ENCODE measurements at regions not wholly inside any gene's neighbourhood (a gene's known extent, or its start where the extent isn't known, plus 50 kb on each side); places are given as distances from the start of the nearest gene placed in this dataset.

GRCh38 chr5:143913008-143913752 lies 101.2 kb downstream of the HMHB1 start:
- H3K4me1 Mint-ChIP-seq (ENCODE audit: low read depth, unreplicated experiment): peaks cover 4% of the 10 kb centered on the region
- DNase-seq (ENCODE audit: low read depth) (peak; percentile 87), FAIRE-seq (peak; percentile 100)
- Histone ChIP-seq H3K9me3 (ENCODE audit: insufficient read depth, low read depth, low read length) (no peaks in the 10 kb centered on the region), H3K4me1 (ENCODE audit: insufficient read depth, low read length) (no peaks in the 10 kb centered on the region), H3K36me3 (ENCODE audit: insufficient read depth, low read length) (no peaks in the 10 kb centered on the region), H3K4me3 (ENCODE audit: insufficient read depth, low read depth, low read length) (no peak overlapping the region), H3K9ac (ENCODE audit: low read length) (no peak overlapping the region), H3K79me2 (ENCODE audit: insufficient read depth, low read length) (no peaks in the 10 kb centered on the region), H3K4me2 (ENCODE audit: low read length) (peak overlapping the region; percentile 37), H3K27me3 (ENCODE audit: insufficient read depth, low read length) (no peaks in the 10 kb centered on the region), H4K20me1 (ENCODE audit: insufficient read depth, low read length) (no peaks in the 10 kb centered on the region), H3K27ac (ENCODE audit: low read depth, low read length) (peak overlapping the region; percentile 47), H2AFZ (ENCODE audit: low read depth, low read length) (no peak overlapping the region)
- no peaks in the 10 kb centered on the region for H3K36me3 Mint-ChIP-seq (ENCODE audit: low read depth, unreplicated experiment)
- no peak overlapping the region for H3K4me3 Mint-ChIP-seq (ENCODE audit: unreplicated experiment)
- no peak for TF ChIP-seq CTCF (IDR thresholded peaks at IDR 0.05; ENCODE audit: insufficient read depth, low read depth, low read length)
- no peaks in the 10 kb centered on the region for H3K27me3 Mint-ChIP-seq (ENCODE audit: low read depth, unreplicated experiment)
- peak overlapping the region; percentile 37 for H3K27ac Mint-ChIP-seq (ENCODE audit: unreplicated experiment)
- peaks cover 2% of the 10 kb centered on the region for H3K9me3 Mint-ChIP-seq (ENCODE audit: unreplicated experiment)

- Histone ChIP-seq H2AFZ (ENCODE audit: low read depth, low read length) (no peak overlapping the region), H3K27me3 (ENCODE audit: insufficient read depth, low read length) (no peaks in the 10 kb centered on the region), H3K36me3 (ENCODE audit: insufficient read depth, low read length) (no peaks in the 10 kb centered on the region), H3K4me2 (ENCODE audit: low read length) (no peak overlapping the region), H3K27ac (ENCODE audit: low read depth, low read length) (no peak overlapping the region), H3K79me2 (ENCODE audit: insufficient read depth, low read length) (no peaks in the 10 kb centered on the region), H3K4me1 (ENCODE audit: insufficient read depth, low read length) (no peaks in the 10 kb centered on the region), H3K9me3 (ENCODE audit: insufficient read depth, low read depth, low read length) (no peaks in the 10 kb centered on the region), H3K9ac (ENCODE audit: low read length) (no peak overlapping the region), H3K4me3 (ENCODE audit: insufficient read depth, low read depth, low read length) (no peak overlapping the region), H4K20me1 (ENCODE audit: insufficient read depth, low read length) (no peaks in the 10 kb centered on the region)
- FAIRE-seq: peak; percentile 29
- Mint-ChIP-seq H3K9me3 (ENCODE audit: unreplicated experiment) (peaks cover 2% of the 10 kb centered on the region), H3K4me3 (ENCODE audit: unreplicated experiment) (no peak overlapping the region), H3K27ac (ENCODE audit: unreplicated experiment) (no peak overlapping the region), H3K36me3 (ENCODE audit: low read depth, unreplicated experiment) (no peaks in the 10 kb centered on the region), H3K4me1 (ENCODE audit: low read depth, unreplicated experiment) (peaks cover 4% of the 10 kb centered on the region), H3K27me3 (ENCODE audit: low read depth, unreplicated experiment) (no peaks in the 10 kb centered on the region)
- TF ChIP-seq EZH2 (IDR thresholded peaks at IDR 0.05; ENCODE audit: insufficient read depth, low read length) (no peak), CTCF (IDR thresholded peaks at IDR 0.05; ENCODE audit: insufficient read depth, low read depth, low read length) (no peak)
- no peak for DNase-seq (ENCODE audit: low read depth)
Observed at GRCh38 chr5:143914756-143915155, 102.8 kb downstream of the HMHB1 start.

DNA sequence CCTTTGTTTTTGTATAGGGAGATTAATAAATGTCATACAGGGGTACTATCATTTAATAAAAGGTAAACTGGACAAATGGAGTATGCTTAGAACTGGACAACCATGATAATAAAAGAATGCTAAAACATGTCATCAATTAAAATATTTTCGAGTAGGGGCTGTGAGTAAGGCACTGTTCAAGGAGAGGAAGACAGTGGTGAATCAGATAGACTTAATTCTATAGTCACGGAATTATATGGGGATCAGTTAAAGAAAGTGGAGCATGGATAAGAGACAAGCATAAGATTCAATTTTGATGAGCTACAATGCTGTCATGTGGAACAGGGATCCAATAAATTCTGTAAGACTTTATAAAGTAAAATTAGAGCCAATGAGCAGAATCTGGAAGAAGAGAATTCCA lies 104.5 kb downstream of the HMHB1 start:
- Histone ChIP-seq H2AFZ (ENCODE audit: low read depth, low read length) (no peak overlapping the region), H3K4me1 (ENCODE audit: insufficient read depth, low read length) (peaks cover 12% of the 10 kb centered on the region), H3K27ac (ENCODE audit: low read depth, low read length) (no peak overlapping the region), H3K4me2 (ENCODE audit: low read length) (no peak overlapping the region), H3K4me3 (ENCODE audit: insufficient read depth, low read depth, low read length) (no peak overlapping the region), H4K20me1 (ENCODE audit: insufficient read depth, low read length) (no peaks in the 10 kb centered on the region), H3K9ac (ENCODE audit: low read length) (no peak overlapping the region), H3K79me2 (ENCODE audit: insufficient read depth, low read length) (no peaks in the 10 kb centered on the region), H3K9me3 (ENCODE audit: insufficient read depth, low read depth, low read length) (no peaks in the 10 kb centered on the region), H3K27me3 (ENCODE audit: insufficient read depth, low read length) (no peaks in the 10 kb centered on the region), H3K36me3 (ENCODE audit: insufficient read depth, low read length) (no peaks in the 10 kb centered on the region)
- Mint-ChIP-seq H3K9me3 (ENCODE audit: unreplicated experiment) (peaks cover 2% of the 10 kb centered on the region), H3K27ac (ENCODE audit: unreplicated experiment) (no peak overlapping the region), H3K4me1 (ENCODE audit: low read depth, unreplicated experiment) (peaks cover 11% of the 10 kb centered on the region), H3K27me3 (ENCODE audit: low read depth, unreplicated experiment) (no peaks in the 10 kb centered on the region), H3K4me3 (ENCODE audit: unreplicated experiment) (no peak overlapping the region), H3K36me3 (ENCODE audit: low read depth, unreplicated experiment) (no peaks in the 10 kb centered on the region)
- no peak for TF ChIP-seq EZH2 (IDR thresholded peaks at IDR 0.05; ENCODE audit: insufficient read depth, low read length)
- TF ChIP-seq CTCF (IDR thresholded peaks at IDR 0.05; ENCODE audit: insufficient read depth, low read depth, low read length): no peak
- peak; percentile 73 for FAIRE-seq
- DNase-seq (ENCODE audit: low read depth): no peak
